H1 (cell line): ENCODE measurements at regions not wholly inside any gene's neighbourhood (a gene's known extent, or its start where the extent isn't known, plus 50 kb on each side); places are given as distances from the start of the nearest gene placed in this dataset.

ENCODE experiments used
- CTCF ChIA-PET: fragments of 300-600 bp; sonication (Branson Sonifier 250); formaldehyde crosslinking; loops from one replicate; lab custom pipeline; 2021; ENCODE audit not compliant: partially characterized antibody; lab: Charles Lee
- POLR2A ChIA-PET: fragments of 300-600 bp; sonication (Branson Sonifier 250); formaldehyde crosslinking; loops from one replicate; lab custom pipeline; 2021; ENCODE audit warnings: inconsistent platforms; ENCODE audit not compliant: partially characterized antibody; lab: Charles Lee
- DNase-seq, 2 experiments: peaks; one replicate each; pipeline versions ENCODE4 v3.0.0 to v3.0.0-alpha.2; 2010 to 2022; ENCODE audit warnings: low spot score in 2 of 2, low read depth in 1 of 2, mixed read lengths in 1 of 2
- FAIRE-seq: peaks from 2 replicates; lab custom pipeline; 2011; peaks lifted over from hg19 to GRCh38; lab: Jason Lieb, UNC
- H2AFZ ChIP-seq: 2 replicates; pipeline ENCODE4 v1.8.1; 2012; ENCODE audit warnings: low read length, inconsistent platforms
- H2AK5ac ChIP-seq: 2 replicates; pipeline ENCODE4 v1.6.1; 2013; ENCODE audit warnings: low read depth, low read length
- H2BK120ac ChIP-seq: replicated peaks from 2 replicates; pipeline ENCODE3; 2013; ENCODE audit warnings: low read depth, low read length, inconsistent platforms
- H2BK12ac ChIP-seq: 2 replicates; pipeline ENCODE4 v1.6.1; 2013; ENCODE audit warnings: low read depth, low read length
- H2BK15ac ChIP-seq: 2 replicates; pipeline ENCODE4 v1.6.1; 2013; ENCODE audit warnings: low read length
- H2BK20ac ChIP-seq: 2 replicates; pipeline ENCODE4 v1.6.1; 2013; ENCODE audit warnings: low read length
- H2BK5ac ChIP-seq: 2 replicates; pipeline ENCODE4 v1.6.1; 2013; ENCODE audit warnings: low read depth, low read length
- H3K14ac ChIP-seq: 2 replicates; pipeline ENCODE4 v1.6.1; 2013; ENCODE audit warnings: inconsistent platforms; ENCODE audit not compliant: insufficient read length
- H3K18ac ChIP-seq: 2 replicates; pipeline ENCODE4 v1.6.1; 2013; ENCODE audit warnings: low read length; ENCODE audit errors: extremely low read depth
- H3K23ac ChIP-seq: 2 replicates; pipeline ENCODE4 v1.6.1; 2013; ENCODE audit warnings: inconsistent platforms; ENCODE audit not compliant: insufficient read length
- H3K23me2 ChIP-seq: 2 replicates; pipeline ENCODE4 v1.6.1; 2013; ENCODE audit warnings: low read depth, low read length
- H3K27ac ChIP-seq: 2 replicates; pipeline ENCODE4 v1.6.1; 2011; ENCODE audit warnings: low read depth, low read length, inconsistent platforms
- H3K27me3 ChIP-seq, 4 experiments: replicated peaks in 1 of 4; 1 replicate in 1 of 4; 2 replicates in 3 of 4; pipeline versions ENCODE4 v1.6.1 to v1.8.1; 2011 to 2013; ENCODE audit warnings: low read length in 3 of 4, mild to moderate bottlenecking in 3 of 4, inconsistent platforms in 2 of 4, mixed read lengths in 2 of 4, moderate library complexity in 1 of 4; ENCODE audit not compliant: control insufficient read depth in 3 of 4, insufficient read depth in 3 of 4; ENCODE audit errors: extremely low read depth in 1 of 4
- H3K36me3 ChIP-seq, 4 experiments: 2 replicates each; pipeline versions ENCODE4 v1.6.1 to v1.8.1; 2011 to 2013; ENCODE audit warnings: mild to moderate bottlenecking in 4 of 4, low read length in 3 of 4, moderate library complexity in 2 of 4, control low read depth in 1 of 4, inconsistent platforms in 1 of 4; ENCODE audit not compliant: insufficient read depth in 4 of 4, control insufficient read depth in 2 of 4
- H3K4ac ChIP-seq: replicated peaks from 2 replicates; pipeline ENCODE3; 2013; ENCODE audit warnings: low read length, low read depth, mixed read lengths, inconsistent platforms; ENCODE audit not compliant: insufficient read length
- H3K4me1 ChIP-seq, 4 experiments: replicated peaks in 1 of 4; 1 replicate in 1 of 4; 2 replicates in 3 of 4; pipeline versions ENCODE4 v1.6.1 to v1.8.1; 2011 to 2013; ENCODE audit warnings: low read length in 3 of 4, inconsistent platforms in 2 of 4, mixed read lengths in 1 of 4; ENCODE audit not compliant: insufficient read depth in 4 of 4, control insufficient read depth in 3 of 4
- H3K4me2 ChIP-seq, 2 experiments: 2 replicates each; pipeline versions ENCODE4 v1.6.1 to v1.8.1; 2011 to 2013; ENCODE audit warnings: low read depth in 2 of 2, low read length in 2 of 2, control low read depth in 1 of 2, inconsistent platforms in 1 of 2, mild to moderate bottlenecking in 1 of 2; ENCODE audit not compliant: insufficient read depth in 1 of 2
- H3K4me3 ChIP-seq, 4 experiments: fragments of 200-600, 300-600 bp in 1 of 4; sonication (generic), shearing (Covaris generic), sonication (Bioruptor Twin) in 1 of 4; 2 replicates each; pipeline versions ENCODE4 v1.5.1 to v1.8.1; 2011 to 2016; ENCODE audit warnings: low read length in 4 of 4, low read depth in 3 of 4, control low read depth in 2 of 4, inconsistent platforms in 2 of 4, mild to moderate bottlenecking in 2 of 4, mixed read lengths in 1 of 4, moderate library complexity in 1 of 4; ENCODE audit not compliant: insufficient read depth in 2 of 4; ENCODE audit errors: extremely low read depth in 1 of 4
- H3K56ac ChIP-seq: replicated peaks from 2 replicates; pipeline ENCODE3; 2013; ENCODE audit warnings: low read depth, mild to moderate bottlenecking, mixed read lengths, low read length, inconsistent platforms; ENCODE audit not compliant: insufficient read length
- H3K79me1 ChIP-seq: 2 replicates; pipeline ENCODE4 v1.6.1; 2013; ENCODE audit warnings: low read depth, low read length, control low read depth
- H3K79me2 ChIP-seq, 2 experiments: 2 replicates each; pipeline versions ENCODE4 v1.6.1 to v1.8.1; 2012 to 2013; ENCODE audit warnings: low read length in 2 of 2, mild to moderate bottlenecking in 2 of 2, inconsistent platforms in 1 of 2; ENCODE audit not compliant: insufficient read depth in 2 of 2, control insufficient read depth in 1 of 2
- H3K9ac ChIP-seq, 4 experiments: replicated peaks in 1 of 4; 1 replicate in 1 of 4; 2 replicates in 3 of 4; pipeline versions ENCODE4 v1.6.1 to v1.8.1; 2011 to 2013; ENCODE audit warnings: low read depth in 3 of 4, low read length in 3 of 4, control low read depth in 2 of 4, mild to moderate bottlenecking in 2 of 4, moderate library complexity in 2 of 4, inconsistent platforms in 1 of 4; ENCODE audit errors: extremely low read depth in 1 of 4
- H3K9me3 ChIP-seq, 2 experiments: 2 replicates each; pipeline versions ENCODE4 v1.6.1 to v1.8.1; 2012 to 2013; ENCODE audit warnings: mild to moderate bottlenecking in 2 of 2, moderate library complexity in 2 of 2, control low read depth in 1 of 2, inconsistent platforms in 1 of 2, low read depth in 1 of 2, low read length in 1 of 2, mixed read lengths in 1 of 2; ENCODE audit not compliant: insufficient read depth in 2 of 2
- H4K20me1 ChIP-seq, 2 experiments: replicated peaks in 1 of 2; 2 replicates each; pipeline versions ENCODE3 to v1.8.1; 2011 to 2013; ENCODE audit warnings: inconsistent platforms in 2 of 2, low read length in 2 of 2, mild to moderate bottlenecking in 1 of 2; ENCODE audit not compliant: insufficient read depth in 2 of 2, control insufficient read depth in 1 of 2
- H4K5ac ChIP-seq: 2 replicates; pipeline ENCODE4 v1.6.1; 2013; ENCODE audit warnings: low read length, low read depth, mixed read lengths, inconsistent platforms; ENCODE audit not compliant: insufficient read length
- H4K8ac ChIP-seq: 2 replicates; pipeline ENCODE4 v1.8.0; 2013; ENCODE audit warnings: mild to moderate bottlenecking, moderate library complexity, low read length, inconsistent platforms; ENCODE audit not compliant: insufficient read depth; ENCODE audit errors: extremely low read depth
- H4K91ac ChIP-seq: replicated peaks from 2 replicates; pipeline ENCODE3; 2013; ENCODE audit warnings: low read length, mixed read lengths, inconsistent platforms; ENCODE audit not compliant: insufficient read length
- CREB1 ChIP-seq: IDR thresholded peaks from 2 replicates; pipeline ENCODE4 v1.6.1; 2012; ENCODE audit warnings: inconsistent platforms
- PHF8 ChIP-seq: fragments of 200-600 bp; sonication (generic); conservative IDR thresholded peaks from 2 replicates; pipeline ENCODE4 v1.7.1; 2012; ENCODE audit warnings: low read depth, mild to moderate bottlenecking, inconsistent platforms, low read length, moderate library complexity
- SUZ12 ChIP-seq: fragments of 200-600 bp; sonication (generic); IDR thresholded peaks from 2 replicates; pipeline ENCODE4 v1.6.1; 2012; ENCODE audit warnings: mild to moderate bottlenecking, inconsistent platforms, low read length, moderate library complexity, mixed read lengths
- WGBS, 2 experiments: shearing (Covaris generic) in 1 of 2; methylation state at CpG; one replicate each; pipeline versions ENCODE4 v1.1.6 to v1.1.7; 2013 to 2015; ENCODE audit warnings: low lambda C conversion rate in 2 of 2, mixed read lengths in 2 of 2, inconsistent platforms in 1 of 2, low coverage in 1 of 2, missing lambda C conversion rate in 1 of 2; ENCODE audit not compliant: insufficient replicate concordance in 2 of 2, insufficient coverage in 1 of 2, insufficient read length in 1 of 2; ENCODE audit errors: extremely low coverage in 1 of 2, missing lambda C conversion rate in 1 of 2; 5-methylcytosine and 5-hydroxymethylcytosine counted together

GRCh38 chr3:107236655-107237337, 140.4 kb upstream of the CCDC54 start:
- POLR2A ChIA-PET, result interaction anchor here (1.0 kb wide), 1 partner anchor 195 kb away, joined by 3 read pairs; no protein-coding TSS in a partner anchor
- H3K27ac ChIP-seq, result no peak overlapping the region
- no peak overlapping the region for H2BK5ac ChIP-seq
- H3K9ac ChIP-seq, result no peak overlapping the region
- H2AFZ ChIP-seq, result no peak overlapping the region
- H4K5ac ChIP-seq, result no peak overlapping the region
- no peak overlapping the region for H3K56ac ChIP-seq
- no peak overlapping the region for H3K4ac ChIP-seq
- CTCF ChIA-PET, result interaction anchor here (0.6 to 6.9 kb wide), 37 partner anchors 9 to 1241 kb away, joined by 3 to 66 read pairs (median 6); no protein-coding TSS in a partner anchor
- H3K23me2 ChIP-seq, result peaks cover 9% of the 10 kb centered on the region
- H4K8ac ChIP-seq, result no peak overlapping the region
- H3K14ac ChIP-seq, result no peak overlapping the region
- no peak for TF ChIP-seq CREB1
- TF ChIP-seq SUZ12, result no peak
- no peak for TF ChIP-seq PHF8
- no peak overlapping the region for H2BK120ac ChIP-seq
- no peak overlapping the region for H2AK5ac ChIP-seq
- WGBS, 2 experiments, result 91% methylated on average over 4 of the region's 4 CpGs; no CpG with 5 or more reads in 1 of the 2 experiments
- H3K79me2 ChIP-seq, result no peaks in the 10 kb centered on the region
- H3K79me1 ChIP-seq, result no peaks in the 10 kb centered on the region
- no peak overlapping the region for H2BK15ac ChIP-seq
- peak overlapping the region; percentile 65 for H4K91ac ChIP-seq
- DNase-seq (no peak), FAIRE-seq (no peak)
- no peak overlapping the region for H3K4me3 ChIP-seq
- H3K36me3 ChIP-seq, result no peaks in the 10 kb centered on the region
- no peak overlapping the region for H2BK12ac ChIP-seq
- H2BK20ac ChIP-seq, result no peak overlapping the region
- H3K27me3 ChIP-seq, result peaks cover 0 to 8% (median 4%) of the 10 kb centered on the region in 4 experiments; a peak in 4 of 7 replicates
- H3K23ac ChIP-seq, result no peak overlapping the region
- H3K9me3 ChIP-seq, result no peaks in the 10 kb centered on the region
- H3K4me1 ChIP-seq, result peaks cover 0 to 3% (median 0%) of the 10 kb centered on the region in 4 experiments; a peak in 2 of 7 replicates
- no peaks in the 10 kb centered on the region for H4K20me1 ChIP-seq
- H3K4me2 ChIP-seq, result no peak overlapping the region
- H3K18ac ChIP-seq, result no peak overlapping the region
